K562 (cell line): ENCODE measurements at regions not wholly inside any gene's neighbourhood (a gene's known extent, or its start where the extent isn't known, plus 50 kb on each side); places are given as distances from the start of the nearest gene placed in this dataset.

ENCODE experiments used
- ATAC-seq: fragments of 200-7000 bp; cut with Tn5 transposase; 3 replicates; pipeline ENCODE4 v1.9.1; 2020; ENCODE audit warnings: moderate library complexity
- BruUV-seq: library from RNA; stranded (reverse); fragments of 400-500 nt; replicated peaks from 2 replicates; lab custom pipeline; 2021; lab: Mats Ljungman, UMichigan
- CTCF ChIA-PET: fragments of 300-600 bp; formaldehyde crosslinking; extraction: SDS; loops from one replicate; lab custom pipeline; 2021; ENCODE audit warnings: low intra/inter-chr PET ratio; lab: Yijun Ruan, JAX
- POLR2A ChIA-PET: fragments of 300-600, 350-650 bp; sonication (Branson Sonifier 250); formaldehyde crosslinking; extraction: SDS; loops from one replicate; lab custom pipeline; 2021; ENCODE audit warnings: antibody characterized with exemption, inconsistent platforms; lab: Yijun Ruan, JAX
- DNase-seq, 4 experiments: peaks; one replicate each; pipeline versions ENCODE4 v3.0.0 to v3.0.0-alpha.2; 2011 to 2018; ENCODE audit warnings: low spot score in 3 of 4, mixed read lengths in 3 of 4; ENCODE audit errors: extremely low read depth in 1 of 4
- FAIRE-seq: peaks from 2 replicates; lab custom pipeline; 2011; peaks lifted over from hg19 to GRCh38; lab: Jason Lieb, UNC
- H2AFZ ChIP-seq: 2 replicates; pipeline ENCODE4 v1.6.0; 2011; ENCODE audit warnings: low read depth, low read length, control low read depth, inconsistent platforms
- H3K27ac ChIP-seq: fragments of 200-600 bp; 3 replicates; pipeline ENCODE4 v1.8.0; 2011; ENCODE audit warnings: low read depth, mild to moderate bottlenecking, control low read depth, inconsistent platforms, low read length, moderate library complexity, mixed read lengths; ENCODE audit errors: extremely low read depth
- H3K27me3 ChIP-seq, 2 experiments: fragments of 300-600 bp in 1 of 2; 2 replicates in 1 of 2; 3 replicates in 1 of 2; pipeline versions ENCODE4 v1.6.0 to v1.8.0; 2011; ENCODE audit warnings: inconsistent platforms in 2 of 2, low read length in 2 of 2, mild to moderate bottlenecking in 1 of 2, mixed read lengths in 1 of 2, moderate library complexity in 1 of 2; ENCODE audit not compliant: control insufficient read depth in 2 of 2, insufficient read depth in 2 of 2
- H3K36me3 ChIP-seq: fragments of 300-600 bp; 3 replicates; pipeline ENCODE4 v1.8.0; 2011; ENCODE audit warnings: mild to moderate bottlenecking, low read length, inconsistent platforms; ENCODE audit not compliant: control insufficient read depth, insufficient read depth
- H3K4me1 ChIP-seq, 2 experiments: fragments of 200-600 bp in 1 of 2; replicated peaks in 1 of 2; 2 replicates in 1 of 2; 3 replicates in 1 of 2; pipeline versions ENCODE4 v1.5.1 to v1.8.0; 2011; ENCODE audit warnings: inconsistent platforms in 2 of 2, low read length in 2 of 2, mild to moderate bottlenecking in 1 of 2, mixed read lengths in 1 of 2, moderate library complexity in 1 of 2; ENCODE audit not compliant: control insufficient read depth in 2 of 2, insufficient read depth in 2 of 2
- H3K4me2 ChIP-seq: 2 replicates; pipeline ENCODE4 v1.6.1; 2011; ENCODE audit warnings: low read length, control low read depth, inconsistent platforms, mixed read lengths; ENCODE audit not compliant: insufficient read depth
- H3K4me3 ChIP-seq: fragments of 200-600 bp; sonication (generic), shearing (Covaris generic); 2 replicates; pipeline ENCODE4 v1.5.1; 2016; ENCODE audit warnings: control low read depth, inconsistent platforms
- H3K79me2 ChIP-seq: fragments of 200-600 bp; 3 replicates; pipeline ENCODE4 v1.8.0; 2011; ENCODE audit warnings: low read length, inconsistent platforms; ENCODE audit not compliant: control insufficient read depth, insufficient read depth
- H3K9ac ChIP-seq, 2 experiments: 2 replicates each; pipeline versions ENCODE4 v1.6.0 to v1.6.1; 2011; ENCODE audit warnings: low read depth in 2 of 2, low read length in 2 of 2, control low read depth in 1 of 2, inconsistent platforms in 1 of 2, mild to moderate bottlenecking in 1 of 2, mixed read lengths in 1 of 2; ENCODE audit not compliant: insufficient read depth in 1 of 2
- H3K9me1 ChIP-seq: one replicate; pipeline ENCODE4 v1.6.0; 2011; ENCODE audit warnings: inconsistent platforms, mild to moderate bottlenecking, low read length, moderate library complexity; ENCODE audit not compliant: control insufficient read depth, insufficient read depth
- H3K9me3 ChIP-seq: replicated peaks from 2 replicates; pipeline ENCODE4 v1.5.1; 2011; ENCODE audit warnings: low read depth, low read length, inconsistent platforms; ENCODE audit not compliant: control insufficient read depth, insufficient read depth
- H4K20me1 ChIP-seq: replicated peaks from 2 replicates; pipeline ENCODE4 v1.6.1; 2011; ENCODE audit warnings: low read length, inconsistent platforms, mixed read lengths; ENCODE audit not compliant: control insufficient read depth, insufficient read depth
- C11orf30 ChIP-seq: fragments of 450-650 bp; IDR thresholded peaks from 2 replicates; pipeline ENCODE4 v1.6.1; 2016; ENCODE audit warnings: low read depth, mild to moderate bottlenecking
- EP400 ChIP-seq: fragments of 450-650 bp; IDR thresholded peaks from 2 replicates; pipeline ENCODE4 v1.6.1; 2017; ENCODE audit warnings: antibody characterized with exemption, mild to moderate bottlenecking, moderate library complexity
- HLTF ChIP-seq: fragments of 450-650 bp; IDR thresholded peaks from 2 replicates; pipeline ENCODE4 v1.6.1; 2016
- TBL1XR1 ChIP-seq, 2 experiments: IDR thresholded peaks; 2 replicates each; pipeline ENCODE4 v1.6.1; 2012; ENCODE audit warnings: improper control_type of control experiment in 2 of 2, low read length in 2 of 2, mild to moderate bottlenecking in 1 of 2
- WGBS: fragments of 100-300 bp; shearing (Covaris generic); methylation state at CpG from one replicate; pipeline ENCODE4 v1.1.6; 2016; ENCODE audit warnings: low coverage, mixed read lengths; ENCODE audit not compliant: insufficient coverage; ENCODE audit errors: missing lambda C conversion rate; 5-methylcytosine and 5-hydroxymethylcytosine counted together
- in situ Hi-C: fragments of 300-500 bp; cut with MboI; formaldehyde crosslinking; loops from 4 replicates; pipeline ENCODE4 v1.15.0; 2018; ENCODE audit warnings: inconsistent platforms, mixed read lengths
- intact Hi-C: fragments of 100-400 bp; cut with micrococcal nuclease; formaldehyde crosslinking; loops from 2 replicates; pipeline ENCODE4 v1.14.2; 2022
- TF ChIP-seq, protein P1 (sequence below): sonication (generic); formaldehyde crosslinking; IDR thresholded peaks from 2 replicates; pipeline ENCODE4 v1.8.0; 2022; ENCODE audit warnings: mild to moderate bottlenecking, missing genetic modification reagents, borderline replicate concordance

DNA sequence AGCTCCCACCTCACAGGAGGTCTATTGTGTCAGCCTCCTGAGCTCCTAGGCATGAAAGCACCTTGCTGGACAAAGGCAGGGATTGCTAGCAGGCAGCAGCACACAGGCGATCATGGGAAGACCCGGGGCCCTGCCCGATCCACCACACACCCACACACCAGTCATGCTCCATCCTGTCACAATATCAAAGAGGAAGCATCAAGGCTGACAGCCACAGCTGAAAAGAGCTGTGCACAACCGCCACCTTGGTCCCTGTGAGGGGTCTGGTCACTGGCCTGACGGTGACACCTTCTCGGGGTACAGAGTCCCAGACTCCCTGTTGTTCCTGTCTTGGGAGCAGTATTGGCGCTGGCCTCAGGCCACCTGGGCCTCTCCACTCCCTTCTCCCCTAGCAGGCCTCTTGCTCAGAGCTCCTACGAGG lies 89.7 kb upstream of the RET start:
- in situ Hi-C loops: no loop called here
- ChIA-PET POLR2A (interaction anchor here (0.7 to 0.9 kb wide), 2 partner anchors 9 to 11 kb away, joined by 3 read pairs; no protein-coding TSS in a partner anchor), CTCF (no interaction called here)
- H3K9ac ChIP-seq: peak overlapping the region in 1 of 2 experiments; percentile 26; a peak in 1 of 4 replicates
- H3K79me2 ChIP-seq: no peaks in the 10 kb centered on the region
- no peaks in the 10 kb centered on the region for H3K36me3 ChIP-seq
- no peak for FAIRE-seq
- DNase-seq: no peak
- H3K9me1 ChIP-seq: peaks cover 3% of the 10 kb centered on the region
- intact Hi-C loops: loop anchor here (10.0 kb wide), 1 partner anchor 88 kb away; the partner anchor contains the start of gene RET
- H3K27me3 ChIP-seq: peaks cover 0 to 37% of the 10 kb centered on the region in 2 experiments; a peak in 2 of 5 replicates
- peaks cover 4% of the 10 kb centered on the region; the same call in 1 of the 2 replicates for H4K20me1 ChIP-seq
- H3K9me3 ChIP-seq: no peaks in the 10 kb centered on the region
- no peak overlapping the region for H3K4me3 ChIP-seq
- H3K27ac ChIP-seq: no peak overlapping the region
- no peak overlapping the region for H3K4me2 ChIP-seq
- BruUV-seq: no TSS peak
- peaks cover 7 to 21% of the 10 kb centered on the region in 2 experiments; a peak in 3 of 5 replicates for H3K4me1 ChIP-seq
- TF ChIP-seq, protein P1, sequence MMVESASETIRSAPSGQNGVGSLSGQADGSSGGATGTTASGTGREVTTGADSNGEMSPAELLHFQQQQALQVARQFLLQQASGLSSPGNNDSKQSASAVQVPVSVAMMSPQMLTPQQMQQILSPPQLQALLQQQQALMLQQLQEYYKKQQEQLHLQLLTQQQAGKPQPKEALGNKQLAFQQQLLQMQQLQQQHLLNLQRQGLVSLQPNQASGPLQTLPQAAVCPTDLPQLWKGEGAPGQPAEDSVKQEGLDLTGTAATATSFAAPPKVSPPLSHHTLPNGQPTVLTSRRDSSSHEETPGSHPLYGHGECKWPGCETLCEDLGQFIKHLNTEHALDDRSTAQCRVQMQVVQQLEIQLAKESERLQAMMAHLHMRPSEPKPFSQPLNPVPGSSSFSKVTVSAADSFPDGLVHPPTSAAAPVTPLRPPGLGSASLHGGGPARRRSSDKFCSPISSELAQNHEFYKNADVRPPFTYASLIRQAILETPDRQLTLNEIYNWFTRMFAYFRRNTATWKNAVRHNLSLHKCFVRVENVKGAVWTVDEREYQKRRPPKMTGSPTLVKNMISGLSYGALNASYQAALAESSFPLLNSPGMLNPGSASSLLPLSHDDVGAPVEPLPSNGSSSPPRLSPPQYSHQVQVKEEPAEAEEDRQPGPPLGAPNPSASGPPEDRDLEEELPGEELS (CRISPR knock-in tag): no peak
- TF ChIP-seq C11orf30 (no peak), HLTF (no peak), EP400 (no peak), TBL1XR1 (IDR thresholded peaks at IDR 0.05; ENCODE audit: low read length in 2 of 2) (no peak)
- ATAC-seq: no peak
- 0% methylated on average over 8 of the region's 8 CpGs for WGBS
- H2AFZ ChIP-seq: no peak overlapping the region
